DMS153 treated with DMSO at 0.1 percent for 48 hours (cell line): ENCODE measurements at regions not wholly inside any gene's neighbourhood (a gene's known extent, or its start where the extent isn't known, plus 50 kb on each side); places are given as distances from the start of the nearest gene placed in this dataset.
"Not testable (repeated sequence)": the region's sequence is repeated elsewhere in the genome, so short reads cannot be mapped to it uniquely, and the experiment has no call there.

Source experiments
- DNase-seq: peaks from one replicate; lab custom pipeline; 2025; ENCODE audit not compliant: unreplicated experiment; lab: John Stamatoyannopoulos, UW

DNA sequence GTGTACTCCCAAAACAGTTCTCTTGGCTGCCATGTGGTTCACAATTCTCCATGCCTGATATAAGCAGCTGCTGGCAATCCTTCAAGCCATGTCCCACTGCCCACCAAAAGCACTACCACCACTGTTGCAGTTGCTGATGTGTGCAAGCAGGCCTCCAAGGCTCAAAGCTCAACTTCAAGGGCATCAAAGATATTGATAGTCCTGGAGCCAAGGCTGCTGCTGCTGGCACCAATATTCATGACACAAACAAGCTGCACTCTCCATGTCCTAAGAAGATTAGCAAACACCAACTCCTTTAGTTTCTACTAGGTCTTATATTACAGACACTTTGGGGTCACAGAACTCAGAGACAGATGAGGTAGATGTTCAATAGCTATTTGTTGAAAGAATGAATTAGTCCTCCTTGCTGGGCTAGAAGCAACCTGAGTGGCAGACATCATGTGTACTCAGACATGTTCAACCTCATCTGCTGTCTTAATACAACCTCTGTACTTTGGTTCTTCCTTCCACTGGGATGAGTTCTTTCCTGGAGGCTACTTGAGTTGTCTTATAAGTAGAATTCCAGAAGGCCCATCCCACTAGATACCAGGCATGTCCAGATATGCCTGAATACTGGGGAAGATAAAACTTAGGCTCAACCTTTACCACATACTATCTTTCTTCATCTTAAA, 104.5 kb upstream of the UGP2 start:
- no peak for DNase-seq

DNA sequence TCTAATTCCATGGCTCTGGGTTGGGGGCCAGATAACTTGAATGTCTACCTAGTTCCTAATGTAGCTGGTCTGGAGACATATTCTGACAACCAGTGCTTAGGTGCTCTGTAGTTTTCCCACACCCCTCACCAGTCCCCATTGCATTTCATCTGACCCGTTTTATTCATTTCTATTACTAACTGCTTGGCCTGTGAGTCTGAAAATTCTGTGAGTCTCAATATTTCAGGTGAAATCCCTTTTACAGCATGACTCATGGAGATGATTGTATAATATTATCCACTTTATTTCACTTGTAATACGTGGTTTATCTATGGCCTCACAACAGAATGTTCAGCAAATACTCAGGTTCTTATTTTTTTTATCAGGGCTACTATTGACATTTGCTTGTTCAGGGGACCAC, 103.7 kb upstream of the UGP2 start:
- no peak for DNase-seq

DNA sequence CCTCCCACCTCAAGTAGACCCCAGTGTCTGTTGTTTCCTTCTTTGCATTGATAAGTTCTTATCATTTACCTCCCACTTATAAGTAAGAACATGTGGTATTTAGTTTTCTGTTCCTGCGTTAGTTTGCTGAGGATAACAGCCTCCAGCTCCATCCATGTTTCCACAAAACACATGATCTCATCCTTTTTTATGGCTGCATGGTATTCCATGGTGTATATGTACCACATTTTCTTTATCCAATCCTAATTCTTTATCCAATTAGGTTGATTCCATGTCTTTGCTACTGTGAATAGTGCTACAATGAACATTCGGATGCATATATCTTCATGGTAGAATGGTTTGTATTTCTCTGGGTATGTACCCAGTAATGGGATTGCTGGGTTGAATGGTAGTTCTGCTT, 102.5 kb upstream of the UGP2 start:
- DNase-seq = not testable (repeated sequence)

DNA sequence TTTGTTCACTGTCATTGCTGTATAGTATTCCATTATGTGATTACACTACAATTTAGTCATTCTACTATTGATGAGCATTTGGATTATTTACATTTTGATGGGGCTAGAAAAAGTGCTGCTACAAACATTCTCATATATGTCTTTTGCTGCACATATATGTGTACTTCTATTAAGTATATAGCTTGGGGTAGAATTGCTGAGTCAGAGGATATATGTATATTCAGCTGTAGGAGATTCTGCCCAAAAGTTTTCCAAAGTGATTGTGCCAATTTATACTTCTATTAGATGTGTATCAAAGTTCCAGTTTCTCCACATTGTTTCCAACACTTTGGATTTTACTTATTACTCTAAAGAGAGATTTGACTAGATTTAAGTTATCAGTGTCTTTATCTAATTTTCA, 101.7 kb upstream of the UGP2 start:
- DNase-seq = no peak

DNA sequence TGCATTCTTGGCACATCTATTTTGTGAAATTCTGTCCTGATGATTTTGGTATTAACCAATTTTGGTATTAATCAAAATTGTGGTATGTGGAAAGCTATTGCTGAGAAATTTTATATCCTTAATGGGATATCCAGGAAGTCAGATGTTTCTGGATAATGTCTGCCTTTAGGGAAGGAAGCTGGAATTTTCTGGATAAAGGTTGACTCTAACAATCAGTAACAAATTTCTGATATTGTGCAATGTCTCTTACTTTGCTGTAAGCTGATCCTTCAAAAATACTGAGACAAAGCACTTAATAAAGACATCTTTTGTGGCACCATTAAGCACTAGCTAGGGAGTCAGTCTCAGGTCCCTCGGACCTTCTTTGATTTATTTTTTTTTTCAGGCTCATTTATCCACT, 100.8 kb upstream of the UGP2 start:
- DNase-seq = no peak

DNA sequence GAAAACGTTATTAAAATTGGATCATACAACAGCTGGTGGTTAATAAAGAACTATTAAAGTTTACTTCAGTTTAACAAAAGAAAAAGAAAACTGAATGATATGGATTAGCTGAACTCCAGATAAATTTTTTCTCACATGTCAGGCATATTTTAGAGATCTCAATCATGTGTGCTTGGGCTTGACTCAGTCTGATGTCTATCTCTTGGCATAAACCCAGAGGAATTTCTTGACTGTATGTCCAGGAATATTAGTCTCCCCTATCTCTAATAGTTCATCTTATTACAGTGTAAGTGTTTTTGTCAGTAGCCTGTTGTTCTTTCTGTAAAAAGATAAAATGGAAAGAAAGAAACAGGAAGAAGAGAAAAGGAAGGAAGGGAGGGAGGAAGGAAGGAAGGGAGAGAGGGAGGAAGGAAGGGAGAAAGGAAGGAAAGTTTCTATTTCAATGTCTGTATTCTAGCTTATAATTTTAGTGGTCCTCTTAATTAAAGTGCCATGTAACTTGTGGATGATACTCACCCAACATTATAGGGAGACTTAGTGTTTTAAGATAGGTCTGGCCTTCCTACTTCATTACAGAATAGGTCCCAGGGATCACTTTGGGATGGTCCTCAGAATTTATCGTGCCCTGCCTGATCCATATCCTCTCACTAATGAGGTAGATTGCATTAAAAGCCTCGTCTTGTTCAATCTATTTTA, 99.7 kb upstream of the UGP2 start:
- DNase-seq = no peak

DNA sequence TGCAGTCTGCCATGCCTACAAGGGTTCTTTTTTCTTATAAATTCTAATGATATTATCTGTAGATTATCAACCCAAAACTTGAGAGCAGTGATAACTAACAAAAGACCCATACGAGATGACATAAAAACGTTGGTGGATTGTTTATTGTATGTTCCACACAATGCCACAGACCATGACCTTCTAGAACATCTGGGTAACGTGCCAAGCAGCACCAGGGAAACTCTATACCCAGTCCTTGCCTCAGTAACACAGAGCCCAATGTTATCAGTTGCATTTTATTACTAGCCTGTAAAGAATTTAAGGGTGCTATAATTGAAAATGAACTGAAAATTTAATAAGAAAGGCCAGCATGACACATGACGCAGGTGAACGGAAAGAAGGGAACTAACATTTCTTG, 99.1 kb upstream of the UGP2 start:
- DNase-seq = no peak

DNA sequence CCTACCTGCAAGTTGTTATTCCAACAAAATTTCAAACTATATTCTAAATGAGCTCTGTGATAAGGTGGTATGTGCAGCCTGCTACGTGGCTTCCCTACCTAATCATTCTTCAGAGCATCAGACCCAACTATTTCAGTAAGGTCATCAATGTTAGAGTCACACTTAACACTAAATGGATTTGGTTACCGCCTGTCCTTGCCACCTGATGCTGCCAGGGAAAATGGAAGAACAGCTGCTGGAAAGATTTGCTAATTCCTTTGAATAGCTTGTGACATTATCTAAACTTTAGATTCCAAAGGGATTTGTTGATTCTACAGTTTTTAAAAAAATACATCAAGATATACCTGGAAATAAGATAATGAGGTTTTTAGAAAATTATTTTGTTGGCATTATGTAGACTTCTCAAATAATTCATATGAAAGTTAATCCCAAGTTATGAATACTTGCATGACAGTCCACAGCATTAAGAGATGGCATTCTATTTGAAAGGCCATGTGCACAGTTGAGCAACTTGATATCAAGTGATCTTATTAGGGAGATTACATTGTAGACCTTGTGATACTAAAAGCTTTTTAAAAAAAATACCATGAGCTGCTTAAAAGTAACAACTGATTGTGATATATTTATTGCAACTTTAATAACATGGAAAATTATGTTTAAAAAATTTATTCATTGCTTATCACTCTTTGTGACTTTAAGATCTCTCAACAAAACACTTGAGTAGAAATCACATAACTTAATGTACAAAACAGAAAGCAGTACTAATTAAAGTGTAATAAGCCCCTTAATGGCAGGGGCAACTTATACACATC, 98.3 kb upstream of the UGP2 start:
- no peak for DNase-seq

DNA sequence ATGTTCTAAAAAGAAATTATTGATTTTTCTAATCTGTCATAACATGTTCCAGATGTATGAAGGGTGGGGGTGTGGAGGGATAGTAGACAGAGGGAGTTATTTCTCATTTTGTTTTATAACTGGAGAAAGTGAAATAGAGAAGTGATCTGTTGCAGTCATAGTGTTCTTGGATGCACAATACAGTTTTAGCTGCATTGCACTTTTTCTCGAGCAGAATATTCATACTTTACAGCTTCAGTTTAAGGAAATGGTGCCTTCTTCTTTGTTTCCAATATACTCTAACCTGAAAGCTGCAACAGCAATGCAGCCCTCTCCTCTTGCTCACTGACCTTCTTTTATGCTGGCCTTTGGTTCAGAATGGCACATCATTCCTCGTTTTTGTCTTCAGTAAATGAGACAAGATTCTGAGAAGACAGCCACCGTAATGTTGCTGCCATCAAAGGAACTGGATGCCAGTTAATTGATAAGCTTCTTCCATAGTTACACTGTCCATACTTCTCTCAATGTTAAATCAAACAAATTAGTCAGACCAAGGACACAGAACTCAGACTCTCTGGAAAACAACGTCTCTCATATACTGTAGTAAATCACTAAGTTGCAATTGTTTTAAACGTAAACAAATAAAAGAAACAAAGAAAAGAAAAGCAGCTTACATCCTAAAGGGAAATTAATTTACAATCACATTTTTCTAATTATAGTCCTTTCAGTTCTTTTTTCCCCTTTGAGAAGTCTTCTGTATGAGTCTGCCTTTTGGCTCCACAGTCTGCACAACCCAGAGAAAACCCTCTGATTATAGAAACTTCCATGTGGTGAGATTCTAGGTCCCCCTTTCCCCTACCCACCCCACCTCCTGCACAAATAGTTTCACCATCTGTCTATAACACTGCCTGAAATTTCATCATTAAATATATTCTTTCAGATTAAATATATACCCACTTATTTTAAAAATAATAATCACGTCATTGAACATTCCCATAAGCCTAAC, 97.4 kb upstream of the UGP2 start:
- DNase-seq = no peak

DNA sequence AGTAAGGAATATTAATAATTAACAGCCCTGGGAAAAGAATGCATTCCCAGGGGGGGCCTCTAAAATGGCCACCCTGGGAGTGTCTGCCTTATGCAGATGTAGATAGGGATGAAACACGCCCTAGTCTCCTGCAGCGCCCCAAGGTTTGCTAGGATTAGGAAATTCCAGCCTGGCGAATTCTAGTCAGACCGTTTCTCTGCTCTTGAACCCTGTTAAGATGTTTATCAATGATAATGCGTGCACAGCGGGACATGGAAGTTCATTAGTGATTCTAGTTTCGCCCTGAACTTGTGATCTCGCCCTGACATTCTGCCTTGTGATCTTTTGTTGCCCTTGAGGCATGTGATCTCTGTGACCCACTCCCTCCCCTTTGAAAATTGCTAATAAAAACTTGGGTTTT, 95.1 kb upstream of the UGP2 start:
- DNase-seq = not testable (repeated sequence)

DNA sequence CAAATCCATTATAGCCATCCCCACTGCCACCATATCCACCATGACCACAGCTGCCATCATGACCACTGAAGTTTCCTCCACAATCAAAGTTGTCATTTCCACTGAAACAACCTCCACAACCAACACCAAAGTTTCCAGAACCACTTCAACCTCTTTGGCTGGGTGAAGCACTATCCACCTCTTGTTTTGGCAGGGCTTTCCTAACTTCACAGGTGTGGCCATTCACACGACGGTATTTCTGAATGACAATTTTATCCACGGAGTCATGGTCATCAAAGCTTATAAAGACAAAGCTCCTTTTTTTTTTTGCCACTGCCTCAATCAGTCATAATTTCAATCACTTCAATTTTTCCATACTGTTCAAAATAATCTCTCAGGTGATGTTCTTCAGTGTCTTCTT, 89.8 kb upstream of the UGP2 start:
- no peak for DNase-seq

DNA sequence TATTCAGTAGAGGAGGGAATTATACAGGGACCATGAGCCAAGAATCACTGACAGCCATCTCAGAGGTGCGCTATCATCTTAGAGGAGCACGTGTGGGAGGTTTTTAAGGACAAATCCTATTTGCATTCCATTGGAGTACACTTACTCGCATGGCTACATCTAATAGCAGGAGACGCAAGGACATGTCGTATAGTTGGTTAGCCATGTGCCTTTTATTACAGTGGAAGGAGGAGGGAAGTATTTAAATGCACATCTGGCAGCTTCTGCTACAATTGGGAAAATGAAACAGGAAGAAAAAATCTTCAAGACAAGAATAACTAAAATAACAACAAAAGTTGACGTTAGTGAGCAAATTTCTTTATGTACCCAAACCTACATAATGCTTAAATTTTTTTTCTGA, 86.5 kb upstream of the UGP2 start:
- no peak for DNase-seq

DNA sequence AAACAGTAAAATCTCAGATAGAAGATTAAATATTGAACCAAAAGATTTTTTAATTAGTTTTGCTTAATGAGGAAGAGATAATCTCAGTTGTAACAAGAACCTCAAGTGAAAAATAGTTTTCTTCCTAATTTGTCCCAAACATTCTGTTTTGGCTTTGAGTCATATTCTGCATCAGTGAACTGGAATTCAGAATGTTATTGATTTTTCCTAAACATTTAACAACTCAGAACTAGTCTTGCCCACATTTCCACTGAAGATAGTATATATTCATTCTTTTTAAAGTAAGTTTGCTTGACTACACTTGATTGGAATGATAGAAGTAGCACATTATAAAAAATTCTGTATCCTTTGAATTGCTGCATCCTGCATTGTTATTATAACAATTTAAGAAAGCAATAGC, 85.7 kb upstream of the UGP2 start:
- no peak for DNase-seq

DNA sequence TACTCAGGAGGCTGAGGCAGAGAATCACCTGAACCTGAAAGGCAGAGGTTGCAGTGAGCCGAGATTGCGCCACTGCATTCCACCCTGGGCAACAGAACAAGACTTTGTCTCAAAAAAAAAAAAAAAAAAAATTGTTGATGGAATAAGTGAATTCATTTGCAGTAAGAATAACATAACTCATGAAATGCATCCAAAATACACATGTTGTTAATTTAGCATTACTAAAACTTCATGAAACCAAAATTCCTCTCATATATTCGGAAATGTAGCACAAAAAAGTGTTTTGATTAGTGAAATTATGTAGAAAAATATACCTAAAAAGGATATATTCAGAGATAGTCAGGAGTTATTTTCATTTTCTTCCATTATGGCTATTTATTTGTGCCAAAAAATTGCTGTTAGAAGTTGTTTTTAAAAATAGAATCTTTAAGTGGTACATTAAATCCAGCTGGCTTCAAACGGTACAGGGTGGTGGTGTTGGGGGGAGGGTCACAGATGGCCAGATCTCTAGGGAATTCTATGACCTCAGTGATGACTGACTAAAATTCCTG, 78.2 kb upstream of the UGP2 start:
- DNase-seq = no peak

DNA sequence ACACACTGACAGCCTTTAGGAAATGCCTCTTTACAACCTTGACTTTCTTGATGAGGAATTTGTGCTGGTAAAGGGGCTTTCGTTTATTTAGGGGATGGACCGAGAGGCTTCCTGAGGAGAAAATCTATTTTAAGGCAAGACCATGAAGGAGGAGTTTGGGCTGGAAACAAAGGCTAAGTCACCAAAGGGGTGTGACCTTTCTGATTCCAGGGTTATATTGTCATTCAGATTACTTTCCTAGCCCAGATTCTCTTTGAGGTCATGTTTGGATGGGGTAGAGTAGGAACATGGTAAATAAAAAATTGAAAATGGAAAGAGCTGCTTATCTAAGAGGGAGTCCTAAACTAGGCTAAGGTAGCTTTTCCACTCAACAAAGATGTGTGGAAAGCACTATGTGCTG, 77.1 kb upstream of the UGP2 start:
- no peak for DNase-seq

DNA sequence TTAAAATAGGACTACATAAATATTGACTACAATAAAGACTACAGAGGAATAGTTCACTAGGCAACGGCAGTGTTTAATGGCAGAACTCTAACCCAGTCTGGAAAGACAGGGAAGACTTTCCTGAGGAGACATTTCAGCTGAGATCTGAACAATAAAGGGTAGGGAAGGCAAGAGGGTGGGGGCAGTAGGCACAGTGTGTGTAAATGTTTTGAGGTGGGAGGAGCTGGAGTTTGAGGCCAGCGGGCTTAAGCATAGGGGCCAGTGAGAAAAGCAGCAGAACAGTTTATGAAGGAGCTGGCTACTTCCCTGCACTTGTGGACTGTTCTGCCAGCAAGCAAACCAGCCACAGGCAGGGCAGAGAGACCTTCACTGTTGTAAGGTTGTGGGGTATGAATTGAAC, 76.6 kb upstream of the UGP2 start:
- no peak for DNase-seq

DNA sequence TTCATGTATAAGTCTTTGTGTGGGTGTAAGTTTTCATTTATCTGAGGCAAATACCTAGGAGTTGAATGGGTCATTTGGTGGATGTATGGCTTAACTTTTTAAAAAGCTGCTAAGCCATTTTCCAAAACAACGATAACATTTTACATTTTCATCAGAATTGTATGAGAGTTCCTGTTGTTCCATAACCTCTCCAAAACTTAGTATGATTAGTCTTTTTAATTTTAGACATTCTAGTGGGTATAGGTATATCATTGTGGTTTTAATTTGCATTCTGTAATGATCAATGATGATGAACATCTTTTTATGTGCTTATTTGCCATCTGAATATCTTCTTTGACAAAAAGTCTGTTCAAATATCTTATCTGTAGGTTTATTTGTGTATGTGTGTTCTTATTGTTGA, 74.4 kb upstream of the UGP2 start:
- DNase-seq = no peak

DNA sequence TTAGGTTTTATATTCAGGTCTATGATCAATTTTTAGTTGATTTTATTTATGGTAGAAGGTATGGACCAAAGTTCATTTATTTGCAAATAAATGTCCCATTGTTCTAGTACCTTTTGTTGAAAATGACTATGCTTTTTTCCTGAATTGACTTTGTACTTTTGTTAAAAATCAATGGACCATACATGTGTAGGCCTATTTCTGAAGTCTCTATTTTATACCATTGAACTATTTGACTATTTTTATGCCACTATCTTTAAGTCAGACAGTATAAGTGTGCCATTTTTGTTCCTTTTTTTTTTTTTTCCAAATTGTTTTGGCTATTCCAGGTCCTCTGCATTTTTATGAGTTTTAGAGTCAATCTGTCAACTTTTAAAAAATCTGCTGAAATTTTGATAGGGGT, 73.6 kb upstream of the UGP2 start:
- DNase-seq = no peak

DNA sequence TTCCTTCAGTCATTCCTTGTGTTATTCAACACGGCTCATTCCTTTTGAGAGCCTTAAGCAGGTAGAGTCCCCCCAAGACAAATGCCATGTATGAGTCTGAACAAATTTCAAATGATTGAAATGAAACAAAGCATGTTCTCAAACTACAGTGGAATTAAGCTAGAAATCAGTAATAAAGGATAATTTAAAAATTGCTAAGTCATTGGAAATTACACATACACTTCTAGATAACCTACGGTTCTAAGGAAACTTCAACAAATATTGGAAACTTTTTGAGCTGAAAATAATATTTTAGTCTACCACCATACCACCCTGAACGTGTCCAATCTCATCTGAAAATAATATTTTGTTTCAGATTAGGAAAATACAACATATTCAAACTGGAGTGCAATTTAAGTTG, 71.8 kb upstream of the UGP2 start:
- no peak for DNase-seq

DNA sequence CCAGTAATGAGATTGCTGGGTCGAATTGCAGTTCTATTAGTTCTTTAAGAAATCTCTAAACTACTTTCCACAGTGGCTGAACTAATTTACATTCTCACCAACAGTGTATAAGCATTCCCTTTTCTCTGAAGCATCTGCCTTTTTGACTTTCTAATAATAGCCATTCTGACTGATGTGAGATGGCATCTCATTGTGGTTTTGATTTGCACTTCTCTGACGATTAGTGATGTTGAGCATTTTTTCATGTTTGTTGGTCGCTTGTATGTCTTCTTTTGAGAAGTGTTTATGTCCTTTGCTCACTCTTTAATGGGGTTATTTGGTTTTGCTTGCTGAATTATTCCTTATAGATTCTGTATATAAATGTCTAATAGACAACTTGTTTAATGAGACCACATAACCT, 69.6 kb upstream of the UGP2 start:
- no peak for DNase-seq

DNA sequence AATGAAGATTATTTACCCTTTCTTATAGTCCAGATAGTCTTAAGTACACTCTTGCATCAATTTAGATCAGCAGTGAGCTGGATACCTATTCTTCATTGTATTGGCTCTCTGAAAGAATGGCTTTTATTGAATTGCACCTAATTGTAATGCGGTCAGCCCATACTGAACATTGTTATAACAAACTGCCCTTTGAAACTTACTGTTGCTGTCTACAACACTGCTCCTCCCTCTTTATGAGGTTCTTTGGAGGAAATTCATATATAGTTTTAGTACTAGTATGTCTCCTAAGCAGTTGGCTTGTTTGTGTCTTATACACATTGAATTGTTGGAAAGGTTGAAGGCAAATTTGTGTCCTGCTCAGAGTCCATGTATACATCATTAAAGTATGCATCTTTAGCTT, 66.5 kb upstream of the UGP2 start:
- DNase-seq = no peak
